Endothelial cell of umbilical vein (primary cell): ENCODE measurements at regions not wholly inside any gene's neighbourhood (a gene's known extent, or its start where the extent isn't known, plus 50 kb on each side); places are given as distances from the start of the nearest gene placed in this dataset.

ENCODE experiments used
- BruUV-seq: library from RNA; stranded (reverse); fragments of 400-500 nt; replicated peaks from 2 replicates; lab custom pipeline; 2021; lab: Mats Ljungman, UMichigan
- CTCF ChIA-PET: fragments of 300-600, 350-600 bp; sonication (Branson Sonifier 250); formaldehyde crosslinking; loops from one replicate; lab custom pipeline; 2021; ENCODE audit warnings: antibody characterized with exemption, inconsistent platforms; lab: Charles Lee
- POLR2A ChIA-PET: fragments of 300-600, 350-600 bp; sonication (Branson Sonifier 250); formaldehyde crosslinking; loops from one replicate; lab custom pipeline; 2021; ENCODE audit warnings: antibody characterized with exemption, inconsistent platforms; lab: Charles Lee
- DNase-seq: peaks from one replicate; pipeline ENCODE4 v3.0.0-alpha.2; 2011; ENCODE audit warnings: low read depth, low spot score
- FAIRE-seq: peaks from 2 replicates; lab custom pipeline; 2011; peaks lifted over from hg19 to GRCh38; lab: Jason Lieb, UNC
- H2AFZ ChIP-seq: 2 replicates; pipeline ENCODE4 v1.6.0; 2012; ENCODE audit warnings: low read depth, low read length, control low read depth, inconsistent platforms
- H3K27ac ChIP-seq: 2 replicates; pipeline ENCODE4 v1.5.1; 2011; ENCODE audit warnings: low read depth, mild to moderate bottlenecking, control low read depth, low read length, moderate library complexity; ENCODE audit not compliant: insufficient read depth
- H3K27me3 ChIP-seq, 2 experiments: 2 replicates each; pipeline versions ENCODE4 v1.6.0 to v1.6.1; 2011; ENCODE audit warnings: low read length in 2 of 2, mixed read lengths in 1 of 2; ENCODE audit not compliant: control insufficient read depth in 2 of 2, insufficient read depth in 2 of 2
- H3K36me3 ChIP-seq, 2 experiments: 2 replicates in 1 of 2; 3 replicates in 1 of 2; pipeline ENCODE4 v1.5.1; 2011; ENCODE audit warnings: low read length in 2 of 2, mild to moderate bottlenecking in 1 of 2, moderate library complexity in 1 of 2; ENCODE audit not compliant: control insufficient read depth in 2 of 2, insufficient read depth in 2 of 2; ENCODE audit errors: extremely low read depth in 1 of 2
- H3K4me1 ChIP-seq: 3 replicates; pipeline ENCODE4 v1.5.1; 2011; ENCODE audit warnings: mild to moderate bottlenecking, low read length; ENCODE audit not compliant: control insufficient read depth, insufficient read depth; ENCODE audit errors: extremely low read depth
- H3K4me2 ChIP-seq: 2 replicates; pipeline ENCODE4 v1.6.1; 2011; ENCODE audit warnings: low read length, control low read depth, mixed read lengths; ENCODE audit not compliant: insufficient read depth
- H3K4me3 ChIP-seq, 3 experiments: fragments of 200-600 bp in 1 of 3; sonication (generic), shearing (Covaris generic) in 1 of 3; replicated peaks in 1 of 3; 2 replicates each; pipeline ENCODE4 v1.5.1; 2011 to 2016; ENCODE audit warnings: control low read depth in 3 of 3, low read length in 3 of 3, mild to moderate bottlenecking in 2 of 3, inconsistent platforms in 1 of 3, low read depth in 1 of 3, moderate library complexity in 1 of 3; ENCODE audit not compliant: insufficient read depth in 1 of 3
- H3K79me2 ChIP-seq: 2 replicates; pipeline ENCODE4 v1.6.0; 2012; ENCODE audit warnings: low read length, inconsistent platforms; ENCODE audit not compliant: control insufficient read depth, insufficient read depth
- H3K9ac ChIP-seq: replicated peaks from 2 replicates; pipeline ENCODE3; 2011; ENCODE audit warnings: low read length, control low read depth; ENCODE audit not compliant: insufficient read depth; ENCODE audit errors: extremely low read depth
- H3K9me1 ChIP-seq: replicated peaks from 3 replicates; pipeline ENCODE4 v1.6.0; 2011; ENCODE audit warnings: mild to moderate bottlenecking, low read length; ENCODE audit not compliant: control insufficient read depth, insufficient read depth; ENCODE audit errors: extremely low read depth
- H3K9me3 ChIP-seq: replicated peaks from 2 replicates; pipeline ENCODE4 v1.5.1; 2012; ENCODE audit warnings: low read length, inconsistent platforms; ENCODE audit not compliant: control insufficient read depth, insufficient read depth
- H4K20me1 ChIP-seq: replicated peaks from 2 replicates; pipeline ENCODE3; 2011; ENCODE audit warnings: mild to moderate bottlenecking, low read length; ENCODE audit not compliant: control insufficient read depth, insufficient read depth; ENCODE audit errors: extremely low read depth
- CTCF ChIP-seq, 2 donors: IDR thresholded peaks; 1 replicate in 1 of 2; 2 replicates in 1 of 2; pipeline ENCODE4 v1.5.1; 2011; ENCODE audit warnings: low read length in 2 of 2, mild to moderate bottlenecking in 2 of 2, moderate library complexity in 2 of 2, control low read depth in 1 of 2, inconsistent platforms in 1 of 2, low read depth in 1 of 2; ENCODE audit not compliant: insufficient read depth in 1 of 2; ENCODE audit errors: extremely low read depth in 1 of 2
- EZH2 ChIP-seq: IDR thresholded peaks from 2 replicates; pipeline ENCODE4 v1.6.1; 2012; ENCODE audit warnings: borderline replicate concordance, low read depth, mild to moderate bottlenecking, moderate library complexity, low read length, inconsistent platforms; ENCODE audit not compliant: severe bottlenecking
- FOS ChIP-seq: IDR thresholded peaks from 2 replicates; pipeline ENCODE4 v1.6.1; 2011; ENCODE audit warnings: mild to moderate bottlenecking, low read length, moderate library complexity, borderline replicate concordance; ENCODE audit not compliant: insufficient read depth
- GATA2 ChIP-seq: IDR thresholded peaks from 2 replicates; pipeline ENCODE4 v1.7.0; 2011; ENCODE audit warnings: low read depth, mild to moderate bottlenecking, moderate library complexity, mixed read lengths, low read length; ENCODE audit not compliant: insufficient read length, insufficient read depth
- JUN ChIP-seq: IDR thresholded peaks from 2 replicates; pipeline ENCODE4 v1.6.1; 2011; ENCODE audit warnings: borderline replicate concordance, low read depth; ENCODE audit not compliant: insufficient read length, insufficient read depth
- MAX ChIP-seq: IDR thresholded peaks from 2 replicates; pipeline ENCODE4 v1.6.1; 2011; ENCODE audit not compliant: insufficient read depth, insufficient read length
- MYC ChIP-seq: IDR thresholded peaks from one replicate; pipeline ENCODE4 v1.6.1; 2011; ENCODE audit warnings: mild to moderate bottlenecking, low read depth, low read length
- POLR2A ChIP-seq: IDR thresholded peaks from 2 replicates; pipeline ENCODE4 v1.6.1; 2012; ENCODE audit warnings: low read depth, mild to moderate bottlenecking, control low read depth, low read length
- POLR2AphosphoS5 ChIP-seq: IDR thresholded peaks from 2 replicates; pipeline ENCODE4 v1.6.1; 2012; ENCODE audit warnings: low read depth, mild to moderate bottlenecking, control low read depth, low read length, moderate library complexity; ENCODE audit not compliant: insufficient read depth
- dilution Hi-C: fragments of 300-500 bp; cut with MboI; formaldehyde crosslinking; loops from one replicate; pipeline ENCODE4 v1.15.0; 2019; ENCODE audit warnings: low sequenced_read_pairs; ENCODE audit not compliant: extremely low pct_ligation_motif_present
- intact Hi-C: fragments of 100-400 bp; cut with micrococcal nuclease; formaldehyde crosslinking; loops from one replicate; pipeline ENCODE4 v1.10.0; 2022

GRCh38 chrY:7746781-7747180, 835.2 kb upstream of the AMELY start:
- TF ChIP-seq POLR2AphosphoS5 (no peak), CTCF (IDR thresholded peaks at IDR 0.05; ENCODE audit: extremely low read depth in 1 of 2, insufficient read depth in 1 of 2, low read depth in 1 of 2, low read length in 2 of 2) (no peak), JUN (no peak), POLR2A (no peak), GATA2 (no peak), MAX (no peak), MYC (no peak), EZH2 (no peak), FOS (no peak)
- dilution Hi-C loops (no loop called here), intact Hi-C loops (no loop called here)
- Histone ChIP-seq H3K9ac (no peak overlapping the region), H3K36me3 (no peaks in the 10 kb centered on the region), H3K79me2 (no peaks in the 10 kb centered on the region), H2AFZ (no peak overlapping the region), H4K20me1 (no peaks in the 10 kb centered on the region), H3K4me2 (no peak overlapping the region), H3K27ac (no peak overlapping the region), H3K9me3 (no peaks in the 10 kb centered on the region), H3K9me1 (no peaks in the 10 kb centered on the region), H3K27me3 (no peaks in the 10 kb centered on the region), H3K4me1 (no peaks in the 10 kb centered on the region), H3K4me3 (no peak overlapping the region)
- DNase-seq (no peak), FAIRE-seq (no peak)
- ChIA-PET POLR2A (no interaction called here), CTCF (no interaction called here)
- BruUV-seq, result no TSS peak
